COLO829 (cell line): ENCODE measurements at regions not wholly inside any gene's neighbourhood (a gene's known extent, or its start where the extent isn't known, plus 50 kb on each side); places are given as distances from the start of the nearest gene placed in this dataset.
"Not testable (repeated sequence)": the region's sequence is repeated elsewhere in the genome, so short reads cannot be mapped to it uniquely, and the experiment has no call there.

Source experiments
- DNase-seq: peaks from one replicate; pipeline ENCODE4 v3.0.0; 2012; ENCODE audit warnings: low spot score

- DNase-seq = peak; percentile 30
These were observed 93.0 kb downstream of the CRLF3 start for GRCh38 chr17:30731210-30732132.

GRCh38 chr17:30730837-30731209 lies 93.7 kb downstream of the CRLF3 start:
- not testable (repeated sequence) for DNase-seq

- DNase-seq = not testable (repeated sequence)
These were observed 94.2 kb downstream of the CRLF3 start for GRCh38 chr17:30730171-30730836.

- not testable (repeated sequence) for DNase-seq
These were observed 94.9 kb downstream of the CRLF3 start for GRCh38 chr17:30729471-30730170.

GRCh38 chr17:30727517-30727916 lies 97.0 kb downstream of the CRLF3 start:
- not testable (repeated sequence) for DNase-seq

DNA sequence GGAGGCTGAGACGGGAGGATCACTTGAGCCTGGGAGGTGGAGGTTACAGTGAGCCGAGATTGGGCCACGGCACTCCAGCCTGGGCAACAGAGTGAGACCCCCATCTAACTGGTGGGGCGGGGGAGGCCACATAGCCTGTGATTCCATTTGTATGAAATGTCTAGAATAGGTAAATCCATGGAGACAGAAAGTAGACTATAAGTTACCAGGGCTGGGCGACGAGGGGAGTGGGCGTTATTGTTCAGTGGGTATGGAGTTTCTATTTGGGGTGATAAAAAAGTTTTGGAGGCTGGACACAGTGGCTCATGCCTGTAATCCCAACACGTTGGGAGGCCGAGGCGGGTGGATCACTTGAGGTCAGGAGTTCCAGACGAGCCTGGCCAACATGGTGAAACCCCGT lies 97.8 kb downstream of the CRLF3 start:
- not testable (repeated sequence) for DNase-seq

DNA sequence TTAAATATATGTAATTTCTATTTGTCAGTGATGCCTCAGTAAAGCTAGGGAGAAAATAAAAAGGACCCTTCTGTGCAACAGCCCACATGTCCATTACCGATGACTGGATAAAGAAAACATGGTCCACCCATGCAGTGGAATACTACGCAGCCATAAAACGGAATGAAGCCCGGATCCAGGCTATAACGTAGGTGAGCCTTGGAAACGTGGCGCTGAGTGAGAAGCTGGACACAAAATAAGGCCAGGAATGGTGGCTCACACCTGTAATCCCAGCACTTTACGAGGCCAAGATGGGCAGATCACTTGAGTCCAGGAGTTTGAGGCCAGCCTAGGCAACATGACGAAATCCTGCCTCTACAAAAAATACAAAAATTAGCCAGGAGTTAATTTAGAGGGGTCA lies 98.2 kb downstream of the CRLF3 start:
- DNase-seq = not testable (repeated sequence)

- not testable (repeated sequence) for DNase-seq
These were observed 100.3 kb downstream of the CRLF3 start for GRCh38 chr17:30724034-30724650.

DNA sequence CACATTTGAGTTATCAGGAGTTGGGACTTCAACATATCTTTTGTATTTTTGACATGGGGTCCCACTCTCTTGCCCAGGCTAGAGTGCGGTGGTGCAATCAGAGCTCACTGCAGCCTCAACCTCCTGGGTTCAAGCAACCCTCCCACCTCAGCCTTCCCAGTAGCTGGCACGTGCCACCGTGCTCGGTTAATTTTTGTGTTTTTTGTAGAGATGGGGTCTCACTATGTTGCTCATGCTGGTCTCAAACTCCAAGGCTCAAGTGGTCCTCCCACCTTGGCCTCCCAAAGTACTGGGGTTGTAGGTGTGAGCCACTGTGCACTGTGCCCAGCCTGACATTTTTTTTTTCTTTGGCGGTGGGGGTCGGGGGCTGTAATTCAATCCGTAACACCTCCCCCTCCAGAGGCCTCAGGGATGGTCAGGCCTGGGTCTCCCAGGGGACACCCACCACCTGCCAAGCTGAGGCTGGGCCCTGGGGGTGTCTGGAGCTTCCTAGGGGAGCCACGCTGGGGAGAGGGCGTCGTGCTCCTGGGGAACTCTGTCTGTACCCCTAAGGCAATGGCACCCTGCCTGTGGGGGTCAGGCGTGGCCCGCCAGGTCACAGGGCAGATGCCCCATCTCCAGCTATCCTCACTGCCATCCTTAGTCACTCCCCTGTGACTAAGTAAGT lies 102.2 kb downstream of the CRLF3 start:
- DNase-seq = not testable (repeated sequence)

- DNase-seq = not testable (repeated sequence)
These were observed 103.5 kb downstream of the CRLF3 start for GRCh38 chr17:30720971-30721370.

- DNase-seq = no peak
These were observed 104.5 kb downstream of the CRLF3 start for GRCh38 chr17:30720013-30720471.

GRCh38 chr17:30719131-30719973 lies 105.1 kb downstream of the CRLF3 start:
- DNase-seq = not testable (repeated sequence)

DNA sequence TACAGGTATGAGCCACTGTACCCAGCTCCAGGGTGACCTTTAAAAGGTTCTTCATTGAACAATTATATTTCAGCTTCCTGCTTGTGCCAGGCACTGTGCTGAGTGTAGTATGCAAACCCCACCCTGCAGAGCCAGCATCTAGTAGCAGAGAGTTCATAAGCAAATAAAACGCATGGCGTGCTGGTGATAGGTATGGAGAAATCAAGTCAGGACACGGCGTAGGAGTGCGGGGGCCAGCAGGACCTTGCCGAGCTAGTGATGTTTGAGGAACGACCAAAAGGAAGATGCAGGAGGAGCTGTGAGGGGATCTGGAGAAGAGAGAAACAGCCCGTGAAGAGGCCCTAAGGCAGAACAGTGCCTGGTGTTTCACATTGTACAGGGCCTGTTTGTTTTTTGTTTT lies 105.8 kb downstream of the CRLF3 start:
- DNase-seq = not testable (repeated sequence)

DNA sequence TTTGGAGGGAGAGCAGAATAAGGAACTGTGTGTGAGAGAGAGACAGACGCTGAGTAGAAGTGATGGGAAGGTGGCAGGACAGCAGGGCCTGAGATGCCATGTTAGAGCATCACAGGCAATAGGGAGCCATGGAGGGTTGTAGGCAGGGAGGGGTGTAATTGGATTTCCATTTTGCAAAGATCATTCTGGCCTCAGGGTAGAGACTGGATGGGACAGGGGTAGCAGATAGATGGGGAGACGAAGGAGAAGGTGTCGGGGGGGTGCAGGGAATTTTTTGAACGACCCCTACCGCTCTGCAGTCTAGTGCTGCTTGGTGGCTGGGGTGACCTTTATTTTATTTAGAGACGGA lies 106.4 kb downstream of the CRLF3 start:
- DNase-seq = not testable (repeated sequence)

- DNase-seq = no peak
These were observed 107.0 kb downstream of the CRLF3 start for GRCh38 chr17:30717291-30718098.

GRCh38 chr17:30716461-30717290 lies 107.8 kb downstream of the CRLF3 start:
- no peak for DNase-seq

DNA sequence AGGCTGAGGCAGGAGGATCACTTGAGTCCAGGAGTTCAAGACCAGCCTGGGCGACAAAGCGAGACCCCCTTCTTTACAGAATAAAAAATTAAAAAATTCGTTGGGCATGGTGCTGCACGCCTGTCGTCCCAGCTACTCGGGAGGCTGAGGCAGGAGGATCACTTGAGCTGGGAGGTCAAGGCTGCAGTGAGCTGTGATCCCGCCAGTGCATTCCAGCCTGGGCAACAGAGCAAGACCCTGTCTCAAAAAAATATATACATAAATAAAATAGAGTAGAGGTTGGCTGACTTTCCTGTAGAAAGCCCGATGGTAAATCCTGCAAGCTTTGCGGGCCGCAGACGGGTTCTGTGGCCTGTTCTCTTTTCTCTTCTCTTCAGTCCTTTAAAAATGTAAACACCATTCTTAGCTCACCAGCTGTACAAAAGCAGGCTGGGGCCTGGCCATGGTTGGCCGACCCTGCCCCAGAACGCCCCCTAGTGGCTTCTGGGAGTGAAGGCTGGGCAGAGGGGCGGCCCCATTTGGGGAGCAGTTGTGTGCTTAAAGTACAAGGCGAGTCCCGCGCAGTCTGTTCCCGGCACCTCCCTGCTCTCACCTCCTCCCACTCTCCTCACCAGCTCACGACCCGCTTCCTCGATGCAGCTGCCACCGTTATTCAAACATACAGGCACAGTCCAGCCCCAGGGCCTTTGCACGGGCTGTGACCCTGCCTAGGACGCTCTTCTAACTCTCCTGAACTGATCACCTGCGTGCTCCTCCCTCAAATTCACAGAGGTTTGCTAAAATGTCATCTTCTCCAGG lies 109.5 kb downstream of the CRLF3 start:
- not testable (repeated sequence) for DNase-seq

GRCh38 chr17:30713805-30714204 lies 110.7 kb downstream of the CRLF3 start:
- DNase-seq = not testable (repeated sequence)
